ENCODE measurements at regions not wholly inside any gene's neighbourhood (a gene's known extent, or its start where the extent isn't known, plus 50 kb on each side); places are given as distances from the start of the nearest gene placed in this dataset.

- TF ChIP-seq CTCF (IDR thresholded peaks at IDR 0.05; ENCODE audit: insufficient read depth, low read depth, low read length) = no peak
- no peak for TF ChIP-seq EZH2 (IDR thresholded peaks at IDR 0.05; ENCODE audit: insufficient read depth, low read length)
Observed at GRCh38 chr13:50577806-50578205, 265.7 kb downstream of the DLEU7 start.

Data from astrocyte (in vitro differentiated cells and primary cell).